GM19397 (cell line): ENCODE measurements at regions not wholly inside any gene's neighbourhood (a gene's known extent, or its start where the extent isn't known, plus 50 kb on each side); places are given as distances from the start of the nearest gene placed in this dataset.

Experiments
- ATAC-seq: cut with Tn5 transposase; IDR thresholded peaks from one replicate; pipeline ENCODE4 v1.9.1; 2021; ENCODE audit warnings: mild to moderate bottlenecking, moderate library complexity; ENCODE audit not compliant: unreplicated experiment

- ATAC-seq: no peak
Measured at GRCh38 chr5:61820836-61821235, 485.2 kb upstream of the KIF2A start.

GRCh38 chr5:61821561-61821960 lies 484.4 kb upstream of the KIF2A start:
- no peak for ATAC-seq

GRCh38 chr5:61822584-61822983 lies 483.4 kb upstream of the KIF2A start:
- no peak for ATAC-seq

- ATAC-seq: no peak
Measured at GRCh38 chr5:61823065-61823464, 482.9 kb upstream of the KIF2A start.

GRCh38 chr5:61823781-61824180 lies 482.2 kb upstream of the KIF2A start:
- ATAC-seq: no peak

- ATAC-seq: no peak
Measured at GRCh38 chr5:61824396-61824795, 481.6 kb upstream of the KIF2A start.

GRCh38 chr5:61827445-61827975 lies 478.5 kb upstream of the KIF2A start:
- no peak for ATAC-seq

GRCh38 chr5:61828856-61829255 lies 477.1 kb upstream of the KIF2A start:
- no peak for ATAC-seq

- ATAC-seq: no peak
Measured at GRCh38 chr5:61831736-61832135, 474.3 kb upstream of the KIF2A start.

- no peak for ATAC-seq
Measured at GRCh38 chr5:61837788-61838187, 468.2 kb upstream of the KIF2A start.

- ATAC-seq: no peak
Measured at GRCh38 chr5:61840361-61840760, 465.6 kb upstream of the KIF2A start.

GRCh38 chr5:61842840-61843239 lies 463.2 kb upstream of the KIF2A start:
- no peak for ATAC-seq

GRCh38 chr5:61850696-61851095 lies 455.3 kb upstream of the KIF2A start:
- no peak for ATAC-seq

GRCh38 chr5:61854531-61854930 lies 451.5 kb upstream of the KIF2A start:
- ATAC-seq: no peak

GRCh38 chr5:61860978-61861377 lies 445.0 kb upstream of the KIF2A start:
- ATAC-seq: no peak

GRCh38 chr5:61866930-61867329 lies 439.1 kb upstream of the KIF2A start:
- no peak for ATAC-seq

- no peak for ATAC-seq
Measured at GRCh38 chr5:61869333-61869732, 436.7 kb upstream of the KIF2A start.

- no peak for ATAC-seq
Measured at GRCh38 chr5:61878471-61878870, 427.5 kb upstream of the KIF2A start.

GRCh38 chr5:61881821-61882487 lies 424.1 kb upstream of the KIF2A start:
- no peak for ATAC-seq

GRCh38 chr5:61882901-61883500 lies 423.0 kb upstream of the KIF2A start:
- ATAC-seq: no peak

- no peak for ATAC-seq
Measured at GRCh38 chr5:61884252-61884855, 421.7 kb upstream of the KIF2A start.

GRCh38 chr5:61886214-61886613 lies 419.8 kb upstream of the KIF2A start:
- ATAC-seq: no peak
